Parathyroid adenoma (tissue), 2 donors: ENCODE measurements at regions not wholly inside any gene's neighbourhood (a gene's known extent, or its start where the extent isn't known, plus 50 kb on each side); places are given as distances from the start of the nearest gene placed in this dataset.

Source experiments
- H2AFZ ChIP-seq: fragments of 300-600 bp; sonication (generic); one replicate; pipeline ENCODE4 v1.7.0; 2017; ENCODE audit warnings: antibody characterized with exemption, mild to moderate bottlenecking
- H3K27ac ChIP-seq: fragments of 300-600 bp; sonication (generic); one replicate; pipeline ENCODE4 v1.7.0; 2017
- H3K27me3 ChIP-seq: fragments of 300-600 bp; sonication (generic); one replicate; pipeline ENCODE4 v1.7.0; 2017; ENCODE audit warnings: low read length; ENCODE audit not compliant: control insufficient read depth, insufficient read depth
- H3K36me3 ChIP-seq: fragments of 300-600 bp; sonication (generic); one replicate; pipeline ENCODE4 v1.7.0; 2017; ENCODE audit warnings: low read length; ENCODE audit not compliant: control insufficient read depth, insufficient read depth
- H3K4me1 ChIP-seq: fragments of 300-600 bp; sonication (generic); one replicate; pipeline ENCODE4 v1.7.0; 2017; ENCODE audit warnings: control low read depth
- H3K4me2 ChIP-seq: fragments of 300-600 bp; sonication (generic); one replicate; pipeline ENCODE4 v1.7.0; 2017; ENCODE audit warnings: low read length
- H3K4me3 ChIP-seq: fragments of 300-600 bp; sonication (generic); one replicate; pipeline ENCODE4 v1.7.0; 2017; ENCODE audit warnings: low read depth, low read length
- H3K79me2 ChIP-seq: fragments of 300-600 bp; sonication (generic); one replicate; pipeline ENCODE4 v1.7.0; 2017; ENCODE audit warnings: control low read depth
- H3K9ac ChIP-seq: fragments of 300-600 bp; sonication (generic); one replicate; pipeline ENCODE4 v1.7.0; 2017; ENCODE audit warnings: mild to moderate bottlenecking
- H3K9me3 ChIP-seq: fragments of 300-600 bp; sonication (generic); one replicate; pipeline ENCODE4 v1.7.0; 2017; ENCODE audit warnings: low read length; ENCODE audit not compliant: control insufficient read depth
- CTCF ChIP-seq: fragments of 300-600 bp; sonication (generic); IDR thresholded peaks from one replicate; pipeline ENCODE4 v1.7.0; 2017; ENCODE audit warnings: antibody characterized with exemption, mild to moderate bottlenecking
- donor health status: primary hyperparathyroidism.

- Histone ChIP-seq H3K9me3 (no peaks in the 10 kb centered on the region), H3K4me1 (no peaks in the 10 kb centered on the region), H3K79me2 (no peaks in the 10 kb centered on the region), H3K36me3 (no peaks in the 10 kb centered on the region), H3K27me3 (no peaks in the 10 kb centered on the region), H3K4me3 (no peak overlapping the region), H3K27ac (no peak overlapping the region), H2AFZ (no peak overlapping the region), H3K9ac (no peak overlapping the region), H3K4me2 (no peak overlapping the region)
- TF ChIP-seq CTCF = no peak
Observed at GRCh38 chr2:117339980-117340379, 474.5 kb upstream of the DDX18 start.

- Histone ChIP-seq H3K79me2 (no peaks in the 10 kb centered on the region), H3K4me2 (no peak overlapping the region), H3K9ac (no peak overlapping the region), H3K36me3 (no peaks in the 10 kb centered on the region), H3K4me1 (no peaks in the 10 kb centered on the region), H2AFZ (no peak overlapping the region), H3K27ac (no peak overlapping the region), H3K4me3 (no peak overlapping the region), H3K9me3 (no peaks in the 10 kb centered on the region), H3K27me3 (no peaks in the 10 kb centered on the region)
- no peak for TF ChIP-seq CTCF
Observed at GRCh38 chr2:117341690-117342089, 472.8 kb upstream of the DDX18 start.

GRCh38 chr2:117342415-117342814 lies 472.1 kb upstream of the DDX18 start:
- Histone ChIP-seq H3K4me1 (no peaks in the 10 kb centered on the region), H3K27me3 (no peaks in the 10 kb centered on the region), H3K9ac (no peak overlapping the region), H3K27ac (no peak overlapping the region), H3K4me2 (no peak overlapping the region), H3K4me3 (no peak overlapping the region), H3K9me3 (no peaks in the 10 kb centered on the region), H3K79me2 (no peaks in the 10 kb centered on the region), H3K36me3 (no peaks in the 10 kb centered on the region), H2AFZ (no peak overlapping the region)
- TF ChIP-seq CTCF = no peak

- Histone ChIP-seq H3K79me2 (no peaks in the 10 kb centered on the region), H3K36me3 (no peaks in the 10 kb centered on the region), H3K27me3 (no peaks in the 10 kb centered on the region), H3K27ac (no peak overlapping the region), H3K4me3 (no peak overlapping the region), H3K9ac (no peak overlapping the region), H2AFZ (no peak overlapping the region), H3K4me2 (no peak overlapping the region), H3K4me1 (no peaks in the 10 kb centered on the region), H3K9me3 (no peaks in the 10 kb centered on the region)
- no peak for TF ChIP-seq CTCF
Observed at GRCh38 chr2:117349687-117350086, 464.8 kb upstream of the DDX18 start.

- H3K27me3 ChIP-seq = no peaks in the 10 kb centered on the region
- no peak overlapping the region for H3K27ac ChIP-seq
- H3K9me3 ChIP-seq = no peaks in the 10 kb centered on the region
- H3K9ac ChIP-seq = no peak overlapping the region
- no peak overlapping the region for H3K4me2 ChIP-seq
- TF ChIP-seq CTCF = no peak
- no peaks in the 10 kb centered on the region for H3K36me3 ChIP-seq
- no peaks in the 10 kb centered on the region for H3K79me2 ChIP-seq
- no peak overlapping the region for H3K4me3 ChIP-seq
- H3K4me1 ChIP-seq = no peaks in the 10 kb centered on the region
- no peak overlapping the region for H2AFZ ChIP-seq
Observed at GRCh38 chr2:117351396-117351795, 463.1 kb upstream of the DDX18 start.
